HG03565 (cell line): ENCODE measurements at regions not wholly inside any gene's neighbourhood (a gene's known extent, or its start where the extent isn't known, plus 50 kb on each side); places are given as distances from the start of the nearest gene placed in this dataset.

Experiments used
- ATAC-seq: cut with Tn5 transposase; IDR thresholded peaks from one replicate; pipeline ENCODE4 v1.9.1; 2021; ENCODE audit warnings: mild to moderate bottlenecking, moderate library complexity; ENCODE audit not compliant: unreplicated experiment

DNA sequence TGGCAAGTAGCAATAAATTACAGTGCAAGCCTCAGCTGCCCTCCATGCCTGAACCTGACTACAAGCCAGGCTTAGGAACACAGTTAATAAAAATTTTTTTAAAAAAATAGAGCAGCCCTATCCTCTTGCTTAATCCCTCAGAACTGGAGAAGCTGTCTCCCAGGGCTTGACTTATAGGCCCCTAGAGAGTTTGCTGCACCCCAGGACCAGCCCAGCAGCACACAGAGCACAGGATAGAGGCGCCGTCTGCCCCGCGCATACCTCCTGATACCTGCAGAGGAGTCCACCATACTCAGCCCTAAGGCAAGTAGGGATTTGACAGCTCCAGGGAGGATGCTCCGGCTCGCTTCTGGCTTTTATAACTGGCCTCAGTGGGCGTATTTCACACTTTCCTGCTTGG, 548.6 kb upstream of the RAB6C start:
- ATAC-seq, result no peak

DNA sequence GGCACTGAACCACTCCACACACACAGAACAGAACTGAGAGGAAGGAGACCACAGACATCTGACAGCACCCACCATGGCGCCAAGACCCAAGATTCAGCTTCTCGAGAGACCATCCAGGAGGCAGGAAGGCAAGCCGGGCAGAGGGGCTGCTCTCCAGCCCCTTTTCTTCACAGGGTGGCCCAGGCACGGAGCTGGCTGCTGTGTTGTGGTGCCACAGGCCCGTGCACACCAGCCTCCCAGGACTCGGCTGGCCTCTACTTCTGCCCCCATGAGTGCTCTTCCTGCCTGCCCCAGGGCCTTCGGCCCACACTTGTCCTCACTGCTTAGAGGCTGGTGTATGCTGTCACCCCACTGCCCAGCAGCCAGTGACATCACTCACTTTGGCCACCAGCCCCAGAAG, 547.6 kb upstream of the RAB6C start:
- no peak for ATAC-seq

DNA sequence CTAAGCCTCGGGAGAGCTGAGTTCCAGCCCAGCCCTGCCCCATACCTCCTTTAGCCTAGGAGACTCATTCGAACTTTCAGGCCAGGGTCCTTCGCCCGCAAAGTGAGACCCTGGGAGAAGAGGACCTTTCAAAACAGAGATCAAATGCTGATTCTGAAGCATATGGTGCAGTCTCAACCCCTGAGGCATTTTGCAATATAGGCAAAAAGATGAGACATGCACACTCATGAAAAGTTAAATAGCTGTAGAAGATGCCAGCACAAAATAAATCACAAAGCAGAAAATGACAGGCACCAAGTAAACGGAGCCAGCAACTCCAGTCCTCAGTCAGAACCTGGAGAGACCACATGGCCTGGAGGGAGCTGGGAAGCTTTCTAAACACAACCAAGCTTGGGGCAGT, 542.7 kb upstream of the RAB6C start:
- ATAC-seq, result no peak

DNA sequence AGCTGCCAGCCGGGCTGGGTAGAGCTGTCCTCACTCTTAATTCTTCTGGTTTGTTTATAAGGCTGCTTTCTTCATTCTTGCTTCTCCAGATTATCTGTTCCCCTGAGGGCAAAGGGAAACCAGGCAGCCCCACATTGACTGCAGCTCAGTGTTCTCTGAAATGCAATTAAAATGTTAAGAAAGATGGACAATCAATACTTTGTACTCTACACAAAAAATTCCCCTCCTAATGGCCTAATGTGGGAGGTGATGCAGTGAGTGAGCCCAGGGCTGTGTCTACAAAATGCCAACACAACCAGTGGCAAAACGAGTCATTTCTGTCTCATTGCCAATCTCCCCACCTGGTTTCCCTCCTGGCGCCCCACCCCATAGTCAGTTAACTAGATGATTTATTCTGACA, 541.7 kb upstream of the RAB6C start:
- no peak for ATAC-seq

DNA sequence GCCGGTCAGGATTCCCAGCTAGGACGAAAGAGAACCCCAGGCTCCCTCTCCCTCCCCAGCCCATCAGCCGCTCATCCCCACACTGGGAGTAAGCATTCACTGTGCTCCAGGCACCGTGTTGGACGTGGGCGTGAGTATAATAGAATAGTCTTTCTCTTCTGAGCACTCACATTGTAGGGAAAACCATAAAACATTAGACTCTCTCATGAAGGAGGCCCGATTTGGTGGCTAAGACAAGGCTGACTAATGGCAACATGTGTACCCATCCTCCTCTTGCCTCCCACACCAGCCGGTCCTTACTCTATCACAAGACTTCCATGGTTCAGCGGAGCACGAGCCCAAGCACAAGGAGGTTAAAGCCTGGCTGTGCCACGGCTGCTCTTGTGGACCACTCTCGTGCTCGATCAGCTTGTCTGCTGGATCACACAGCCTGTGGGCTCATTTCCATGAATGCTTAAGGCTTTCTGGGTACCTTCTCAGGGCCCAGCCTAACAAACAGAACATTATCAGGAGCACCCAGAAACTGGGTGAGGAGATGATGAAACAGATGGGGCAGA, 540.9 kb upstream of the RAB6C start:
- no peak for ATAC-seq

DNA sequence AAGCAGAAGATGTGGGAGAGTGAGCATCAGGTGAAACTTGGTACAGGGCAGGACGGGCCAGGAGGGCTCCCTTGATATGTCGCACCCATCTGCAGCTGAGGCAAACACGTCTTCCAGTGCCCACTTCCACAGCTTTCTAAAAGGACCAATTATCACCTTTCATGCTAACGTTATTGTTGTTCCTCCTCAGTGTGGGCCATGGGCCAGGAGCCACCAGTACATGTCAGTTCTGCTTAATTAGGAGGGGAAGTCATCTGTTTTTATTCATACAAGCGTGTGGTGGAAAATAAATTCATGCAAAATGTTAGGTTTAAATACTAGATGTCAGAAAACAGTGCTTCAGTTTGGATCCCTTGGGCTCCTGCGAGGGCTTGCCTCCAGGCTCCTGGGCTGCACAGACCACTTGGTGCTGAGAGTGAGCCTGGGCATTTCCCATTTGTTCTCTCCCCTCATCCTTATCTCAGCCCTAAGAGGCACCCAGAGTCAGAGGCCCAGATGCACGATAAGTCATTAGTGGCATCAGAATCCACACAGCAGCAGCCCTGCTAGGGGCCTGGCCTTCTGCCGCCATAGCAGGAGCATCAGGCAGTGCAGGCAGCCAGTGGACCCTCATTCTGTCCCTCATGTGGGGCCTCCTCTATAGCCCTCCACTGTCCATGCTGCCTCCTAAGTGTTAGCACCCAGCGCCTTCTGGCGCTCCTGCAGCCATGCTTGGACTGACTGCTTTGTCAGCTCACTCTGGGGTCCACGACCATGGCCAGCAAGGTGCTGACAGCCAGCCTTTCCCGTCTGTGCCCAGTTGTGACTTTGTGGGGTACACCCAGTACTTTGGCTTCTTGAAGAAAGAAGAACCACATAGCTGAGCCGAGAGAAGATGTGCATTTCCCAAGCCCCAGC, 539.8 kb upstream of the RAB6C start:
- no peak for ATAC-seq

DNA sequence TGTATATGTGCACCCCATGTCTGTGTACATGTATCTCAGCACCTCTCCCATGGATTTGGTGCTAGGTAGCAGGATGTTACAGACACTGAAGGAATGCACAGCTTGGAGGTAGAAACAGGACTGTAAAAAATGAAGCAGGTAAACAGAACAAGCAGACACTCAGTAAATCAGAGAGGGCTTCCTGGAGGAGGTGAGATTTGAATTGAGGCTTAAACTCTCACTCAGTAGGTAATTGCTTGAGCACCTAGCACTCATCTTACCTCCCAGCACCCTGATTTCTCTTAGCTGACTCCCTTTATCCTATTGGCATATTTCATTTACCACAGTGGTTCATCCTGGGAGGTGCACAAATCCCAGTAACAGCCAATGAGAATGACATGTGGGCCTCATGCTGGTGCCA, 537.9 kb upstream of the RAB6C start:
- ATAC-seq, result no peak

DNA sequence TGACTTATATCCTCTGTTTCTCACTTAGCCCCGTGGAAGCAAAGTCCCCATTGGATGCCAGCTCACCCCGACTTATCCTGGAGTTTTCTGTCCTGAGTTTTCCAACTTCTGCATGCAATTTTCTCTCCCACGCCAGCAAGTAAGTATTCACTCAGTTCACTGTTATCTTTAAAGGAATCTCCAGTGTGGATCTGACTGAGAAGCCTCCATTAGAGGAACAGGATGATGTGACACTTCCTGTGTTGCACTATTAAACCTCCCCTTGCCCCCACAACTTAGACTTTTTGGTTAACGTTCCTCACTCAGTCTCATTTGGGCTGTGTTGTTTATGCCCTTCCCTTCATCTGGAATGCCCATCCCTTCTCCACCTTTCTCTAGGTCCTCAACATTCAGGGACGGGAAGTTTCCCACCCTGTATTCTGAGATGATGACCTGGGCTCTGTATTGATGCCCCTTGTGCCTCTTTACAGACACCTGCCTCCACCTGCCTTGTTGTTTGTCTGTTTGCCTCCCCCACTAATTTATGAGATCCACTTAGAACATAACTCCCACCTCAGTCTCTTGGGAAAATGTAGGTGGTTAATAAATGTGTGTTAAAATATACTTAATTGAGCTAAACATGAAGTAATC, 536.1 kb upstream of the RAB6C start:
- no peak for ATAC-seq

DNA sequence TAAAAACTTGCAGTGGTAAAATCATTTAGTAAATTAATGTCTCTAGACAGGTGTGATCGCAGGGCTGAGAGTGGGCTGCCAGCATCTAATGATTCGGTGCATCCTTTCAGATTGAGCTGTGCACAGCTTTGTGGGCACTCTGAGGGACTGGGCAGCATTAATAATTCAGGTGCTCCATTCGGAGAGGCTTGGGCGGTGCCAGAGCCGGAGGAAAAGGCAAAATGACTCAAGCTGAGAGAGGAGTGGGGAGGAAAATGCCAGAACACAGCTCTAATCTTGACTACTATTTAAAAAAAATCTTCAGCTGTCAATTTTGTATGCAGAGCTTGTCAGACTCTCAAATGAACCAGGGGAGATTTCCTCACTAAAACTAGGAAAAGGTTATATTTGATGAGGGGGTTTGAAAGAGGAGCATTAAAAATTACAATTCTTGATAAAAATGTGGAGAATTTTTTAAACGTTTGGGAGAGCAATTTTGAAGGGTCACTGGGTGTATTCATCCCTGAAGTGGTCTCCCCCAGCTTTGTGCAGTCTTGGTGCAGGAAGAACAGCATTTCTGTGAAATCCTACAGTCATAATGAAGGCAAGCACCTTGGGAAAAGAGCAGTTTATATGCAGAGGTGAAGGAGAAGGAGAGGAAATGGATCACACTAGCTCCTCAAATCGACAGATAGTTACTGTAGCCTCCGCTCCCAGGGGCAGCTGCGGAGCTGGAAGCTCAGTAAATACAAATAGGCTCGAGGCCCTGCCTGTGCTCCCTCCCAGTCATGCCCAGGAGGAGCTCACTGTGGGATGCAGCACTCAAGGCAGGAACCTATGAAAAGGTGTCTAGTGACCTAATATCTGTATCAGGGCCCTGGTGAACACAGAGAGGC, 535.4 kb upstream of the RAB6C start:
- no peak for ATAC-seq

DNA sequence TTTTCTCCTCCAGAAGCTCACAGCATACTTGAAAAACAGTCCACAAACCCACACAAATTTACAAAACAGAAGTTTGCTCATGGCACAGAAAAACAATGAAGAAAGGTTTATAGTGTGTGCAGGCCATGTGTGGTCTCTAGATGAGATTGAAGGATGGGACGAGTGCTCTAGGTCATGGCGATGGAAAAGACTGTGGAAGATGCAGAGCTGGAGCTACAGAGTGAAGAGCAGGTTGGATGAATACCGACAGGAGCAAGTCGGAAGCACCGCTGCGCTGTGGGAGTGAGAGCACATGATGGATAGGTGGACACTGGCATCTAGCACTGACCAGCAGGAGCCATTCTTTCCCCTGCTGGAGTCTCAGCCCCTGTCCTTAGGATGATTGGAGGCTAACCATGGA, 534.7 kb upstream of the RAB6C start:
- ATAC-seq, result no peak

DNA sequence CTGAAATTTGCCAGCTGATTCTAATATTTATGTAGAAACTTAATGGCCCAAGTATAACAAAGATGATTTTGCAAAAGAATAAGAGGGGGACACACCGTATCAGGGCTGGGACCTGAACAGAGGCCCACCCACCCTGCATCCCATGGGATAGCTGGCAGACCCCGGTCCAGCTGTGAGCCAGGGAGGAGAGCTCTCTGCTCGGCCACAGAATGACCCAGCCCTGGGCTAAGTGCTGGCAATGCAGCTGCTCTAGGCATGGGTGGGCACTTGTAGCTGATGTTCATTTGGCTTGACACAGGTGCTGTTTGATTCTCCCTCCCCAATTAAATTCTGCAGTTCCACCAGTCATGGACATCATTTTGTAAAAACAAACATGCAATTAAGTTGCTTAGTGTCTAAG, 522.8 kb upstream of the RAB6C start:
- ATAC-seq, result no peak

DNA sequence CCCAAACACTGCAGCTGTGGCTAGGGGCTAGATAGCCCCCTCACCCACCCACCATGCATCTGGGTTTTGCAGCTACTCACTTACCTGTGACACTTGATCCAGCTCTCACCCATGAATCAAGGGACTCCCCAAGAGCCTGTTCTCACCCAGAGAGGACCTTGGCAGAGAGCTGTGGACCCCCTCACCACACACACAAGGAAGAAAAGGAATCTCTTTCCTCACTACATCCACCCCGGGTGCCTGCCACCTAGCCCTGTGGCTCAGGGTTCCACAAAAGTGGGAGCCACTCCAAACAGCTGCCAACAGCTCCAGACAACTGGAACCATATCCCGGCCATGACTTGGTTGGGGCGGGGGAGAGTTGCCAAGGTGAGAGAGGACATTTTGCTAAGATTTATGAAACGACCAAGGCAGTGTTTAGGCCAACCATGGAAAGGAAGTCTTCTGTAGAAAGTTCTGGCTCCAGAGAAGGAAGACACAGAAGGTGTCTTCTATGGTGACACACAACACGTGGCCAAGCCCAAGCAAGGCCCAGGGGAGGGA, 522.1 kb upstream of the RAB6C start:
- no peak for ATAC-seq

DNA sequence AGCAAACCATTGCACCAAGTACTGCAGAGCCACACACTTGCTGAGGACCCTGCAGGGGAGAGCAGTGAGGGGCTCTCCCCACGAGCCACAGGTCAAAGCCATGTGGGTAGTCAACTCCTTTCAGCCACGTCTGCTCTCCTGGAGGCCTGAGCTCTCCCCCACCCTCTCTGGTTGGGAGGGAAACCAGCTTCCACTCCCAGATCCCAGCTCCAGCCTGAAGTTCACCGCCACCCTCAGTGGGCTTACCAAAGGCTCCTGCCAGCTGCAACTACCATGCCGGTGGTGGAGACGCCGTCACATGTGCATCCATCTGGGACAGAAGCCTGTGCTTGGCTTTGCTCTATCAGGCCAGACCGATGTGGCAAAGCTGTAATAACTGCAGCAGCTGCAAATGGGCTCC, 521.5 kb upstream of the RAB6C start:
- ATAC-seq, result no peak

DNA sequence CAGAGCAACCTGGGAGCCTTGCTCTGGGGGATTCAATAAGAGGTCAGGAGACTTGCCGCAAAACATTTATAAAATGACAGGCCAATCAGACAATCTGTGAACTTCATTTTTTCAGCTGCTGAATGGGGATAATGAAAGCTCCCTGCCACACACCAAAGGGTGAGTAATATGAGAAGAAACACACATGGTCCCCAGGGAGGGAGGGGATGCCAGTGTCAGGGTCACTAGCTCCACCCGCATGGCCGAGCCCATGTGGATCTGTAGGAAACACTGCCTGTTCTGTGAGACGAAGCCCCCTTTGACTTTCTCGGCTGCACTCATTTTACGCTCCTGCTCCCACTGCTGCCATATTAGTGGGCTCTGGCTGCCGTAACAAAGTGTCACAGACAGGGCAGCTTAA, 521.0 kb upstream of the RAB6C start:
- ATAC-seq, result no peak

DNA sequence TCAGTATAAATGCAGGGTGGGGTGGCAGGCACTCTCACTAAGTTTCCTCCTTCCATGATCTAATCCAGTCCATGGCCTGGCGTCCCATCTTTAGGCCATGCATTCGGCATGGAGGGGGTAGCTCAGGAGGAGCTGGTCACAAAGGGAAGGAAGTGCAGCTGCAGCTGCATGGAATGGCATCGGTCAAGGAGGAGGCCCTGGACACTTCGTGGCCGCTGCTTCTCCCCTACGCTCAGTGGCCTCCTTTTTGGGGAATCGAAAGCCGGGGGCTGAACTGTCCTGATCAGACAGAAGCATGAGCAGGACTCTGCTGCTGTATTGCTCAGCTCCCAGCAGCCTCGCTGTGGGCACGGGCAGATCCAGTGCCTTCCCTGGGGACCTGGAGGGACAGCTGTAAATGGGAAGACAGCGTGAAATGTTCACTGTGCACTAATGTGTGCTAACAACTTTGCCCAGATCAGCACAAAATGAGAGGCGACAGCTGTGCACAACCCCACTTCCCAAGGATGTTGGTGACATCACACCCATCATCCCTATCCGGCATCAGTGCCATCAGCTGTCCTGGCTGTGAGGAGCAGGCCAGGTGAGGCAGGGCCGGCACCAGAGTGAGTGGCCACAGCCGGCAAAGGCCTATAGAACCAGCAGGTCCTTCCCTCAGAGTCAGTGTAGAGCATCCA, 520.1 kb upstream of the RAB6C start:
- ATAC-seq, result no peak

DNA sequence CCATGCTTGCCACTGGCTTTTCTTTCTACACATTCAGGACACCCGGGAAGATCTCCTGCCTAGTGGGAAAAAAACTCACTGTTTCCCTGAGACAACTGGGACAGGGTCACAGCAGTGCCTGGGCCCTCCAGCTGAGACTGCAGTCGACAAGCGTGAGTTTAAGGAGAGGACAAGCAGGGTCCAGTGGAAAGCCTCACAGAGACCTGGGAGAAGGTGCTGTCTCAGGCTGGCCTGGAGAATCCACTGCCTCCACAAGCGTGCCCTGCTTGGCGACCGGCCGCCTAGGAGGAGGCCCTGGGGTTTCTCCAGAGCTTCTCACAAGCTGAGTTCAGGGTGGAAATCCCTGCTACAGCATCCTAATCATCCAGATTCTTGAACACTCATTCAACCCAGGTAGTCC, 519.6 kb upstream of the RAB6C start:
- ATAC-seq, result no peak

DNA sequence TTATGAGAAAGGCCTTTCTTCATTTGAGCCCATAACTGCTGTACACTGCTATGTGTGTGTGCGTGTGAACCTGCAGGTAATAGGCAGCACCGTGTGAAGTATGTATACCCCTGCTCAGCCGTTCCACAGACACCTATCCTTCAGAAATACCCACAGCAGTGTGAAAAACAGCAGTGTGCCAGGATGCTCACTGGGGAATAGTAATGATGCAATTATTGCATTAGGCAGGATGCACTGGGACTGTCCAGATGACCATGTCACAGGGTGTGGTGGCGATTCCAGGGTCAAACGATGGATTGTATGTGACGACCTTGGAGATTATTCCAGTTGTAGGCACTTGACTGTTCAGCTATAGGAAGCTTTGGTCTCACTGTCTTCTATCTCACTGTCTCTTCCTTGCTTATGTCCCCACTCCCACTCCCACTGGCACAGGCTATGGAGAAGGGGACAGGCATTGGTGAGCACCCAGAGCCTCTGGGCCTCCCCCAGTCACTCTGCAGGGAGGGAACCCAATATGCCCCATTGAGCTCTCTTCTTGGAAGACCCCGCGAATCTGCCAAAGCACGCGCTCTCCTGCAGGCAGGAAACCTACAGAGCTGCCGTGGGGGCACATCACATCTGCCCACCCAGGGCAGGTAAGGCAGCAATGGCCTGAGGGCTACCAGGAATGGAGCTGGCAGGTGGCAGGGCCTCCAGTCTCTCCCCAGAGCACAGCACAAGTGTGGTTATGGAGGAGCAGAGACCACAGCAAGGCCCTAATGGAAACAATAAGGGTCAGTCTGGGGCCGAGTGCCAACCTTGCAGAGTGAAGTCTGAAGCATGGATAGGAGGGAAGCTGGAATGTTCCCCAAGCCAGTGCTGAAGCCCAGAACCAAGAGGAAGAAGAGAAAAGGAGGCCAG, 518.9 kb upstream of the RAB6C start:
- no peak for ATAC-seq

DNA sequence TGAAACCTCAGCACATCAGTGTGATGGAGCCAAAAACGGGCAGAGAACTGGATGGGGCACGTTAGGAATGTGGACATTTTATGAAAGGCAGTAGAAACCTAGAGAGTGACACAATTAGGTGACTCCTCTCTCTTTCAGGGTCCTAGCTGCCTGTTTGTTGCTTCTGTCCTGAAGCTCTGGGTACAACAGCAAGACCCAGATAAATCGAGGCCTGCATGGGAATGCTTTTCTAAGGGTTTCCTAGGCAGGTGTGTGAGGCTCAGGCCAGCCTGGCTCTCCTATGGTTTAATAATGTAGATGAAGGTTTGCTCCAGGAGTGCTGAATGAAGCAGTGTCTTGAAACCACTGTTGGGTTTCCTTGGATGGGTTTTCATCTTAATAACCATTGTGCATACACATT, 517.1 kb upstream of the RAB6C start:
- no peak for ATAC-seq

DNA sequence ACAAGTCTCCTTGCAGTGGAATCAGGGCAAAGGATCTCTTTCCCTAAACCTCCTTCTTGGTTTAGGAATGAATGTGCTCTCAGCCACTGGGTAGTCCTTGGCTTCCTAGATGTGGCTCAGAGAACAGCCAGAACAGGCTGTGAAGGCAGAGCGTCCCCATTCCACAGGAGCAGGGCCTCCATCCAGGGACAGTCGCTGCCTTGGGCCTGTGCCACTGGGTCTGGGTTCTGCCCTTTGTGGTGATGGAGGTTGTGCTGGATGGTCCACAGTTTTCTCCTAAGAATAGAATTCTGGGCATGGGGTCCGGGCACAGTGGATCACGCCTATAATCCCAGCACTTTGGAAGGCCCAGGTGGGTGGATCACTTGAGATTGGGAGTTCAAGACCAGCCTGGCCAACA, 516.5 kb upstream of the RAB6C start:
- no peak for ATAC-seq

DNA sequence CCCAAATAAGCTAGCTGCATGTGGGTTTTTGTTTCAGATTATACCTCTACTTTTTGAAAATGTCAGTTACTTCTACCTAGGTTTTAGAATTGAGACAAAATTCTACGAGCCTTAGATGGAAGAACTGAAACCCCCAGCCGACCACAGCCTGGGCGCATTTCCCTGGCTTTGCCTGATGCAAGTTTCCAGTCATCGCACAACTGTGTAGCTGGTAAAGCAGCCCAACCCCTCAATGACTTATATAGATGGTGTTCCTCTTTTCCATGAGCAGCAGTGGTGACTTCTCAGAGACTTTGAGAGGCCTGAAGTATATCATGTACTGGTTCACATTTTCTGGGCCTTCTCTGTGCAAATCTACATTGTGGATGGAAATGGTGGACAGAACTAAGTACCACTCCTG, 515.4 kb upstream of the RAB6C start:
- no peak for ATAC-seq
